HEK293 (cell line): ENCODE measurements at regions not wholly inside any gene's neighbourhood (a gene's known extent, or its start where the extent isn't known, plus 50 kb on each side); places are given as distances from the start of the nearest gene placed in this dataset.

Experiments used
- CTCF ChIA-PET: fragments of 350-600 bp; formaldehyde crosslinking; extraction: SDS; loops from one replicate; lab custom pipeline; 2021; ENCODE audit warnings: antibody characterized with exemption; lab: Yijun Ruan, JAX
- POLR2A ChIA-PET: fragments of 300-600 bp; formaldehyde crosslinking; extraction: SDS; loops from one replicate; lab custom pipeline; 2020; ENCODE audit warnings: antibody characterized with exemption, inconsistent platforms; lab: Yijun Ruan, JAX
- H3K27ac ChIP-seq: fragments of 200-500 bp; sonication (Bioruptor generic); 2 replicates; pipeline ENCODE4 v1.5.1; 2014; ENCODE audit warnings: low read depth, low read length, control low read depth, inconsistent platforms; ENCODE audit errors: extremely low read depth
- H3K36me3 ChIP-seq, 2 experiments: fragments of 200-500 bp in 1 of 2; sonication (Bioruptor generic) in 1 of 2; 1 replicate in 1 of 2; 2 replicates in 1 of 2; pipeline ENCODE4 v1.5.1; 2014 to 2017; ENCODE audit warnings: inconsistent platforms in 2 of 2, low read length in 2 of 2; ENCODE audit not compliant: control insufficient read depth in 2 of 2, insufficient read depth in 1 of 2
- H3K4me1 ChIP-seq: fragments of 200-500 bp; sonication (Bioruptor generic); 2 replicates; pipeline ENCODE4 v1.5.1; 2014; ENCODE audit warnings: mild to moderate bottlenecking, low read length, inconsistent platforms; ENCODE audit not compliant: control insufficient read depth, insufficient read depth
- H3K4me3 ChIP-seq: 2 replicates; pipeline ENCODE4 v1.5.1; 2011; ENCODE audit warnings: low read depth, mild to moderate bottlenecking, control low read depth, low read length, moderate library complexity
- H3K9me3 ChIP-seq: fragments of 200-500 bp; sonication (Bioruptor generic); 2 replicates; pipeline ENCODE4 v1.5.1; 2014; ENCODE audit warnings: low read depth, low read length, inconsistent platforms; ENCODE audit not compliant: control insufficient read depth, insufficient read depth
- ZBTB21 ChIP-seq: fragments of 450-650 bp; formaldehyde crosslinking; IDR thresholded peaks from 2 replicates; pipeline ENCODE4 v1.5.1; 2017; ENCODE audit warnings: missing biosample characterization, missing genetic modification characterization
- ZIC2 ChIP-seq: fragments of 450-650 bp; formaldehyde crosslinking; IDR thresholded peaks from 2 replicates; pipeline ENCODE4 v1.5.1; 2016; ENCODE audit warnings: missing biosample characterization, missing genetic modification characterization
- ZNF146 ChIP-seq: fragments of 450-650 bp; formaldehyde crosslinking; IDR thresholded peaks from 2 replicates; pipeline ENCODE4 v1.5.1; 2016; ENCODE audit warnings: missing biosample characterization, missing genetic modification characterization
- ZNF19 ChIP-seq: fragments of 450-650 bp; formaldehyde crosslinking; IDR thresholded peaks from 2 replicates; pipeline ENCODE4; 2016; ENCODE audit warnings: missing biosample characterization, missing genetic modification characterization, low read depth
- ZNF214 ChIP-seq: fragments of 450-650 bp; formaldehyde crosslinking; IDR thresholded peaks from 2 replicates; pipeline ENCODE4 v1.5.1; 2017; ENCODE audit warnings: missing biosample characterization, mild to moderate bottlenecking, missing genetic modification characterization, borderline replicate concordance
- ZNF404 ChIP-seq: fragments of 450-650 bp; formaldehyde crosslinking; IDR thresholded peaks from 2 replicates; pipeline ENCODE4 v1.5.1; 2017; ENCODE audit warnings: missing biosample characterization, missing genetic modification characterization
- ZNF521 ChIP-seq: fragments of 450-650 bp; formaldehyde crosslinking; IDR thresholded peaks from 2 replicates; pipeline ENCODE4 v1.5.1; 2017; ENCODE audit warnings: missing biosample characterization, mild to moderate bottlenecking, missing genetic modification characterization
- ZNF530 ChIP-seq: fragments of 450-650 bp; formaldehyde crosslinking; IDR thresholded peaks from 2 replicates; pipeline ENCODE4 v1.5.1; 2016; ENCODE audit warnings: low read depth, missing biosample characterization, missing genetic modification characterization
- ZNF585B ChIP-seq: fragments of 450-650 bp; formaldehyde crosslinking; IDR thresholded peaks from 2 replicates; pipeline ENCODE4 v1.5.1; 2016; ENCODE audit warnings: missing biosample characterization, missing genetic modification characterization
- ZNF768 ChIP-seq: fragments of 450-650 bp; formaldehyde crosslinking; IDR thresholded peaks from 2 replicates; pipeline ENCODE4 v1.5.1; 2018; ENCODE audit warnings: missing biosample characterization, mild to moderate bottlenecking, missing genetic modification characterization
- ZSCAN30 ChIP-seq: fragments of 450-650 bp; IDR thresholded peaks from 2 replicates; pipeline ENCODE4 v1.5.1; 2018; ENCODE audit warnings: missing biosample characterization, mild to moderate bottlenecking, missing genetic modification characterization, moderate library complexity
- TF ChIP-seq, protein P1 (sequence below): fragments of 450-650 bp; formaldehyde crosslinking; IDR thresholded peaks from 2 replicates; pipeline ENCODE4 v1.5.1; 2017; ENCODE audit warnings: missing biosample characterization, missing genetic modification characterization
- TF ChIP-seq, protein P2 (sequence below): fragments of 450-650 bp; IDR thresholded peaks from 2 replicates; pipeline ENCODE4 v1.5.1; 2018; ENCODE audit warnings: missing biosample characterization, mild to moderate bottlenecking, missing genetic modification characterization
- TF ChIP-seq, protein P3 (sequence below): fragments of 450-650 bp; formaldehyde crosslinking; conservative IDR thresholded peaks from 2 replicates; pipeline ENCODE4 v1.5.1; 2016; ENCODE audit warnings: low read depth, missing biosample characterization, missing genetic modification characterization
- TF ChIP-seq, protein P4 (sequence below): fragments of 450-650 bp; formaldehyde crosslinking; IDR thresholded peaks from 2 replicates; pipeline ENCODE4 v1.5.1; 2016; ENCODE audit warnings: missing biosample characterization, missing genetic modification characterization
- TF ChIP-seq, protein P5 (sequence below): fragments of 450-650 bp; formaldehyde crosslinking; IDR thresholded peaks from 2 replicates; pipeline ENCODE4 v1.5.1; 2016; ENCODE audit warnings: missing biosample characterization, missing genetic modification characterization

DNA sequence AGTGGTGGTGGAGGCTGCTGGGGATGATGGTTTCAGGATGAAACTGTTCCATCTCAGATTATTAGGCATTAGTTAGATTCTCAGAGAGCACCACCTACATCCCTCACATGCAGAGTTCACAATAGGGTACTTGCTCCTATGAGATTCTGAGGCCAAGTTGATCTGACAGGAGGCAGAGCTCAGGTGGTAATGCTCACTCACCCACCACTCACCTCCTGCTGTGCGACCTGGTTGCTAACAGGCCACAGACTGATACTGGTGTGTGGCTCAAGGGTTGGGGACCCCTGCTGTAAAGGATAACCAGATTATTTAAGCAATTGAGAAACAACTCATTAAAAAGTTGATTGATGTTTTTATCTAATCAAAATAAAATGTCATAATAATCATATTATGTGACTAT, 248.5 kb downstream of the RERGL start (continued):
- TF ChIP-seq, protein P1, sequence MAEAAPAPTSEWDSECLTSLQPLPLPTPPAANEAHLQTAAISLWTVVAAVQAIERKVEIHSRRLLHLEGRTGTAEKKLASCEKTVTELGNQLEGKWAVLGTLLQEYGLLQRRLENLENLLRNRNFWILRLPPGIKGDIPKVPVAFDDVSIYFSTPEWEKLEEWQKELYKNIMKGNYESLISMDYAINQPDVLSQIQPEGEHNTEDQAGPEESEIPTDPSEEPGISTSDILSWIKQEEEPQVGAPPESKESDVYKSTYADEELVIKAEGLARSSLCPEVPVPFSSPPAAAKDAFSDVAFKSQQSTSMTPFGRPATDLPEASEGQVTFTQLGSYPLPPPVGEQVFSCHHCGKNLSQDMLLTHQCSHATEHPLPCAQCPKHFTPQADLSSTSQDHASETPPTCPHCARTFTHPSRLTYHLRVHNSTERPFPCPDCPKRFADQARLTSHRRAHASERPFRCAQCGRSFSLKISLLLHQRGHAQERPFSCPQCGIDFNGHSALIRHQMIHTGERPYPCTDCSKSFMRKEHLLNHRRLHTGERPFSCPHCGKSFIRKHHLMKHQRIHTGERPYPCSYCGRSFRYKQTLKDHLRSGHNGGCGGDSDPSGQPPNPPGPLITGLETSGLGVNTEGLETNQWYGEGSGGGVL (tag by site-specific recombination), result no peak
- TF ChIP-seq, protein P2, sequence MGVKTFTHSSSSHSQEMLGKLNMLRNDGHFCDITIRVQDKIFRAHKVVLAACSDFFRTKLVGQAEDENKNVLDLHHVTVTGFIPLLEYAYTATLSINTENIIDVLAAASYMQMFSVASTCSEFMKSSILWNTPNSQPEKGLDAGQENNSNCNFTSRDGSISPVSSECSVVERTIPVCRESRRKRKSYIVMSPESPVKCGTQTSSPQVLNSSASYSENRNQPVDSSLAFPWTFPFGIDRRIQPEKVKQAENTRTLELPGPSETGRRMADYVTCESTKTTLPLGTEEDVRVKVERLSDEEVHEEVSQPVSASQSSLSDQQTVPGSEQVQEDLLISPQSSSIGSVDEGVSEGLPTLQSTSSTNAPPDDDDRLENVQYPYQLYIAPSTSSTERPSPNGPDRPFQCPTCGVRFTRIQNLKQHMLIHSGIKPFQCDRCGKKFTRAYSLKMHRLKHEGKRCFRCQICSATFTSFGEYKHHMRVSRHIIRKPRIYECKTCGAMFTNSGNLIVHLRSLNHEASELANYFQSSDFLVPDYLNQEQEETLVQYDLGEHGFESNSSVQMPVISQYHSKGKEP (tag by site-specific recombination), result no peak
- TF ChIP-seq ZBTB21 (tag by site-specific recombination) (no peak), ZNF585B (tag by site-specific recombination) (no peak)
- TF ChIP-seq, protein P3, sequence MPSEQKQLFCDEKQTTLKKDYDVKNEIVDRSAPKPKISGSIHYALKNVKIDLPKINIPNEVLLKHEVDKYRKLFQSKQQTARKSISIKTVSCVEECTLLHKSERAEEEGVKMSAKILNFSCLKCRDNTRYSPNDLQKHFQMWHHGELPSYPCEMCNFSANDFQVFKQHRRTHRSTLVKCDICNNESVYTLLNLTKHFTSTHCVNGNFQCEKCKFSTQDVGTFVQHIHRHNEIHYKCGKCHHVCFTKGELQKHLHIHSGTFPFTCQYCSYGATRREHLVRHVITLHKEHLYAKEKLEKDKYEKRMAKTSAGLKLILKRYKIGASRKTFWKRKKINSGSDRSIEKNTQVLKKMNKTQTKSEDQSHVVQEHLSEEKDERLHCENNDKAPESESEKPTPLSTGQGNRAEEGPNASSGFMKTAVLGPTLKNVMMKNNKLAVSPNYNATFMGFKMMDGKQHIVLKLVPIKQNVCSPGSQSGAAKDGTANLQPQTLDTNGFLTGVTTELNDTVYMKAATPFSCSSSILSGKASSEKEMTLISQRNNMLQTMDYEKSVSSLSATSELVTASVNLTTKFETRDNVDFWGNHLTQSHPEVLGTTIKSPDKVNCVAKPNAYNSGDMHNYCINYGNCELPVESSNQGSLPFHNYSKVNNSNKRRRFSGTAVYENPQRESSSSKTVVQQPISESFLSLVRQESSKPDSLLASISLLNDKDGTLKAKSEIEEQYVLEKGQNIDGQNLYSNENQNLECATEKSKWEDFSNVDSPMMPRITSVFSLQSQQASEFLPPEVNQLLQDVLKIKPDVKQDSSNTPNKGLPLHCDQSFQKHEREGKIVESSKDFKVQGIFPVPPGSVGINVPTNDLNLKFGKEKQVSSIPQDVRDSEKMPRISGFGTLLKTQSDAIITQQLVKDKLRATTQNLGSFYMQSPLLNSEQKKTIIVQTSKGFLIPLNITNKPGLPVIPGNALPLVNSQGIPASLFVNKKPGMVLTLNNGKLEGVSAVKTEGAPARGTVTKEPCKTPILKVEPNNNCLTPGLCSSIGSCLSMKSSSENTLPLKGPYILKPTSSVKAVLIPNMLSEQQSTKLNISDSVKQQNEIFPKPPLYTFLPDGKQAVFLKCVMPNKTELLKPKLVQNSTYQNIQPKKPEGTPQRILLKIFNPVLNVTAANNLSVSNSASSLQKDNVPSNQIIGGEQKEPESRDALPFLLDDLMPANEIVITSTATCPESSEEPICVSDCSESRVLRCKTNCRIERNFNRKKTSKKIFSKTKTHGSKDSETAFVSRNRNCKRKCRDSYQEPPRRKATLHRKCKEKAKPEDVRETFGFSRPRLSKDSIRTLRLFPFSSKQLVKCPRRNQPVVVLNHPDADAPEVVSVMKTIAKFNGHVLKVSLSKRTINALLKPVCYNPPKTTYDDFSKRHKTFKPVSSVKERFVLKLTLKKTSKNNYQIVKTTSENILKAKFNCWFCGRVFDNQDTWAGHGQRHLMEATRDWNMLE (tag by site-specific recombination), result no peak

DNA sequence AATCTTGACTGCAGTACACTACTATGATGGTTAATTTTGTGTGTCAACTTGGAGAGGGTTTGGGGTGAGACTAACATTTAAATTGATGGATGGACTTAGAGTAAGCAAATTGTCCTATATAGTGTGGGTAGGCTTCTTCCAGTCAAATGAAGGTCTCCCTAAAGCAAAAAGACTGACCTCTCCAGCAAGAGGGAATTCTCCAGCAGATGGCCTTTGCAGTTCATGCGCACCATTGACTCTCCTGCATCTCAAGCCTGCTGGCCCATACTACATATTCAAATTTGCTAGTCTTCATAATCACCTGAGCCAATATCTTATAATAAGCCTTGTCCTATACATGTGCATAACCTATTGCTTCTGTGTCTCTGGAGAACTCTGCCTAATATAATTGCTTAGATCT, 260.2 kb downstream of the RERGL start:
- no peak for TF ChIP-seq ZIC2 (tag by site-specific recombination)
- no peak for TF ChIP-seq ZNF521 (tag by site-specific recombination)
- no peak for TF ChIP-seq ZSCAN30 (tag by site-specific recombination)
- TF ChIP-seq ZNF146, result no peak
- no peak for TF ChIP-seq ZNF404 (tag by site-specific recombination)
- TF ChIP-seq ZNF214 (tag by site-specific recombination), result no peak
- TF ChIP-seq ZNF768 (tag by site-specific recombination), result no peak
- TF ChIP-seq, protein P4, sequence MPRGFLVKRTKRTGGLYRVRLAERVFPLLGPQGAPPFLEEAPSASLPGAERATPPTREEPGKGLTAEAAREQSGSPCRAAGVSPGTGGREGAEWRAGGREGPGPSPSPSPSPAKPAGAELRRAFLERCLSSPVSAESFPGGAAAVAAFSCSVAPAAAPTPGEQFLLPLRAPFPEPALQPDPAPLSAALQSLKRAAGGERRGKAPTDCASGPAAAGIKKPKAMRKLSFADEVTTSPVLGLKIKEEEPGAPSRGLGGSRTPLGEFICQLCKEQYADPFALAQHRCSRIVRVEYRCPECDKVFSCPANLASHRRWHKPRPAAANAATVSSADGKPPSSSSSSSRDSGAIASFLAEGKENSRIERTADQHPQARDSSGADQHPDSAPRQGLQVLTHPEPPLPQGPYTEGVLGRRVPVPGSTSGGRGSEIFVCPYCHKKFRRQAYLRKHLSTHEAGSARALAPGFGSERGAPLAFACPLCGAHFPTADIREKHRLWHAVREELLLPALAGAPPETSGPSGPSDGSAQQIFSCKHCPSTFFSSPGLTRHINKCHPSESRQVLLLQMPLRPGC (tag by site-specific recombination), result no peak
- no peak for TF ChIP-seq ZNF19 (tag by site-specific recombination)
- no peak for TF ChIP-seq ZNF530
- TF ChIP-seq, protein P5, sequence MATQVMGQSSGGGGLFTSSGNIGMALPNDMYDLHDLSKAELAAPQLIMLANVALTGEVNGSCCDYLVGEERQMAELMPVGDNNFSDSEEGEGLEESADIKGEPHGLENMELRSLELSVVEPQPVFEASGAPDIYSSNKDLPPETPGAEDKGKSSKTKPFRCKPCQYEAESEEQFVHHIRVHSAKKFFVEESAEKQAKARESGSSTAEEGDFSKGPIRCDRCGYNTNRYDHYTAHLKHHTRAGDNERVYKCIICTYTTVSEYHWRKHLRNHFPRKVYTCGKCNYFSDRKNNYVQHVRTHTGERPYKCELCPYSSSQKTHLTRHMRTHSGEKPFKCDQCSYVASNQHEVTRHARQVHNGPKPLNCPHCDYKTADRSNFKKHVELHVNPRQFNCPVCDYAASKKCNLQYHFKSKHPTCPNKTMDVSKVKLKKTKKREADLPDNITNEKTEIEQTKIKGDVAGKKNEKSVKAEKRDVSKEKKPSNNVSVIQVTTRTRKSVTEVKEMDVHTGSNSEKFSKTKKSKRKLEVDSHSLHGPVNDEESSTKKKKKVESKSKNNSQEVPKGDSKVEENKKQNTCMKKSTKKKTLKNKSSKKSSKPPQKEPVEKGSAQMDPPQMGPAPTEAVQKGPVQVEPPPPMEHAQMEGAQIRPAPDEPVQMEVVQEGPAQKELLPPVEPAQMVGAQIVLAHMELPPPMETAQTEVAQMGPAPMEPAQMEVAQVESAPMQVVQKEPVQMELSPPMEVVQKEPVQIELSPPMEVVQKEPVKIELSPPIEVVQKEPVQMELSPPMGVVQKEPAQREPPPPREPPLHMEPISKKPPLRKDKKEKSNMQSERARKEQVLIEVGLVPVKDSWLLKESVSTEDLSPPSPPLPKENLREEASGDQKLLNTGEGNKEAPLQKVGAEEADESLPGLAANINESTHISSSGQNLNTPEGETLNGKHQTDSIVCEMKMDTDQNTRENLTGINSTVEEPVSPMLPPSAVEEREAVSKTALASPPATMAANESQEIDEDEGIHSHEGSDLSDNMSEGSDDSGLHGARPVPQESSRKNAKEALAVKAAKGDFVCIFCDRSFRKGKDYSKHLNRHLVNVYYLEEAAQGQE (tag by site-specific recombination), result no peak
- no peak overlapping the region for H3K4me3 ChIP-seq

More for the DNA sequence above, 260.2 kb downstream of the RERGL start:
- Histone ChIP-seq H3K36me3 (no peaks in the 10 kb centered on the region), H3K4me1 (no peaks in the 10 kb centered on the region), H3K9me3 (no peaks in the 10 kb centered on the region), H3K27ac (no peak overlapping the region)
- ChIA-PET CTCF (no interaction called here), POLR2A (no interaction called here)
